Limb (tissue), 2 donors: ENCODE measurements at regions not wholly inside any gene's neighbourhood (a gene's known extent, or its start where the extent isn't known, plus 50 kb on each side); places are given as distances from the start of the nearest gene placed in this dataset.
"Not testable (repeated sequence)": the region's sequence is repeated elsewhere in the genome, so short reads cannot be mapped to it uniquely, and the experiment has no call there.

Source experiments
- DNase-seq, 2 donors: peaks; one replicate each; pipeline ENCODE4 v3.0.0-alpha.2; 2016; ENCODE audit errors: extremely low spot score in 2 of 2

DNA sequence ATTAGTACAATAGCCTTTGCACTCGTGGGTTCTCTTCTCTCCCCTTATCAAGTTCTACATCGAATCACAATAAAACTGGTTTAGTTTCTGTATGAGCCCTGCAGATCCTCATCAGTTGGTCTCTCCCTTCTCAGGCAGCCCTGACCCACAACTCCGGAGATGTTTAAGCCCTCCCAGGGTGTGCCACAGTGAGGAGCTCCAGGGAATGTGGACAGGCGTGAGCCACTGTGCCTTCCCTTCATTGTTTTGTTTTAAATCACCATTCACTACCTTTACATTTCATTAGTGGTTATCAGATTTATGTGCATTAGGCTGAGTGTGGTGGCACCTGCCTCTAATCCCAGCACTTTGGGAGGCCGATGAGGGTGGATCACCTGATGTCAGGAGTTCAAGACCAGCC lies 133.2 kb downstream of the LARP7 start:
- no peak for DNase-seq

DNA sequence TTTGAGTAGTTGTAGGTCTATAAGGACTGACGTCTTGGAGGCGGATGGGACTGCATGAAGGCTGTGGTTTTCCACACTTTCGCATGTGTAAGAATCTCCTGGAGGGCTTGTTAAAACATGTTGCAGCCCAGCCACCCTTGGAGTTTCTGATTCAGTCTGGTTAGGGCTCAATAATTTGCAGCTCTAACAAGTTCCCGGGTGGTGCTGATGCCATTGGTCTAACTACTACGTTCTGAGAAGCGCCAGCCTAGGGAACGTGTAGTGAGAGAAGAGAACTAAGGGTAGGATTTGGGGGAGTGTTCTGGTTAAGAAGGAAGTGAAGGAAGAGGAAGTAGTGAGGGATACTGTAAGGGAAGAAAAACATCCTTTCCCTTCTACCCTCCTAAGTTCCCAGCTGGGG lies 138.9 kb downstream of the LARP7 start:
- DNase-seq, result no peak

DNA sequence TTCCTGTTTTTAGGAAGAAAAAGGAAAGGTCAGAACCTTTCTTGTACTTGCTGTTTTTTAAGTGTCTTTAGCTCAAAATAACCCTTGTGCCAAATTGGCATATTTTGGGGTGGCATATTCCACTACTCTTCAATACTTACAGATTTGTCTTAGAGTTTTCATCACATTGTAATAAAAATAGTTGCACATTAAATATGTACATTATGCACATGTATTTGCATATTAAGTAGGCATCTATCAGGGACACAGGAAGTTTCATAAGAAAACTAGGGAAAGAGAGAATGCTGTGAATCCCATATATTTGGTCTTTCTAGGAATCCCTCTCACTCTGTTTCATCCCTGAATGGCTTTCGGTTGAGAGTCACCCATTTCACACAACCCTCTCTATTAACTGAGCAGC lies 139.6 kb downstream of the LARP7 start:
- DNase-seq, result no peak

DNA sequence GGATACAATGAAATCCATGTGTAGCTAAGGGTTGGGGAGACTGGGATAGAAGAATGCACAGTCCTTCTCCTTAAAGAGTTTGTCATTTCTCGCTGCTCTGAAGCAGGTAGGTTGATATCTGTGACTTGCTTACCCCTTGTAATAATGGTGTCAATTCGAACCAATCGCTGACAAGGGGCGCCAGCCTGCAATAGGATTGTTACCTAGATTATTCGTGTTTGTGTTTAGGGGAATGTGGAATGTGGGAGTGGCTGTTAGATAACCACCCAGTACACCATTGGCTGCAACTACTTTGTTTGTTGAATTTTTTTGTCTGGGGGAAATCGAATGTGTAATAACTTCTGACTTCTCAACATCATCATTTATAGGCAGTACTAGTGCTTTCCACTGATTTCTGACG lies 141.6 kb downstream of the LARP7 start:
- DNase-seq, result no peak

DNA sequence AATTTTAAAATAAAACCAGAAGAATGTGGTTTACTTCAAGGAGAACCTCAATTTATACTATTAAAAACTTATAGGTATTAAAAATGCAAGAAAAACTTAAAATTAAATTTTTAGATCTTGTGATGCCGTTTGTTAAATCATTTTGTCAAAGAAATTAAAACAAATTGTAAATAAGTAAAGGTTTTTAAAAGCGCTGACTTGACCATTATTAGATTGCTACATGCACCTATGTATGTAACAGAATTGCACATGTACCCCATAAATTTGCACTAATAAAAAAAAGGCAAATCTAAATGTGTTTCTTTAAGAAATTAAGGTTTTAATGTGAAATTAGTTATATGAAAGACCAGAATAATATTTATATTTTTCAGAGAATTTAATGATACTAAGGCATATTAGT lies 156.1 kb downstream of the LARP7 start:
- DNase-seq, result no peak

DNA sequence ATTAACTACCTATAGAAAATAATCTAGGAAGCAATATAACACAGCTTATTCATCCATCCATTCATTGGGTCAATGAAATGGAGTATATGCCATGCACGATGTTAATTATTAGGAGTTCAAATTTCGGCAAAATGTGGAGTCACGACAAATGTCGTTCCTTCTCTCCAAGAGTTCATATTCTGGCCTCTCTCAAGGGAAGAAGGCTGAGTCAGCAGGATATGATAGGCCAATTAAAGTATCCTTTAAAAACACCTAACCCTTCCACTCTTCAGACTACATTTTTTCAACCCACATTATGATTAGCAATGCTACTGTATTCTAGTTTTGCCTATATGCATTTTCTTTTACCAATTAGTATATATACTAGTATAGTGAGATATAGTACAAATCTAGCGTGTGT lies 163.1 kb downstream of the LARP7 start:
- DNase-seq, result no peak

DNA sequence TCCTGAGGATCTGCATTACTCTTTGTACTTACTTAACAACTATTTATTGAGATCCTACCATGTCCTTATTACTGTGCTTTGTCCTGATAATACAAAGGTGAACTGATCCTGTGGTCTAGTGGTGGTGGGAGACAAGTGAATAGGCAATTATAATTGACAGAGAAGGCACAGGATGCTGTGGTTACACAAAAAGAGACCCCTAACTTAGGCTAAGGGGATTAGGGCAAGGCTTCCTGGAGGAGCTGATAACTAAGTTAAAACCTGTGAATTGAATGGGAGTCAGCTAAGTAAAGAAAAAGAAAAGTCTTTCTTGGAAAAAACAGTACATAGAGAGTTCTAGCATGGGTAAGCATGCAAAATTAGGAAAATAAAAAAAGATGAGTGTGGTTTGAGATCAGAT lies 164.4 kb downstream of the LARP7 start:
- no peak for DNase-seq

DNA sequence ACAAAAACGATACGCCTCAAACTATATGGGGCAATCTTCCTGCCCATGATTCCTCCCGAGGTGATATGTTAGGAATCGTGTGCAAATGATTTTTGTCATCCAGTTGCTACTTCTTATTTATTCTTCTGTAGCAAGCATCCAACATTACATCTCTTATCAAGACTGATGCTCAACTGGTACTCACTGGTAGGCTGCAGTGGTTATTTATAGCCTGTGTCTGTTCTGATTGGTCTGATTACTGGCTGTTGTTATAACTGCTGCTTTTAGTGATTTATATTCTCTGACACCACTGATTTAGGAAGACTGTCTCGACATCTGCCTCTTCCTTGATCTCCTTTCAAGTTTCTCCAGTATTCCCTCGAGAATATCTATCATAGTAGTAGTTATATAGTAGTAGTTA lies 165.8 kb downstream of the LARP7 start:
- DNase-seq, result no peak

DNA sequence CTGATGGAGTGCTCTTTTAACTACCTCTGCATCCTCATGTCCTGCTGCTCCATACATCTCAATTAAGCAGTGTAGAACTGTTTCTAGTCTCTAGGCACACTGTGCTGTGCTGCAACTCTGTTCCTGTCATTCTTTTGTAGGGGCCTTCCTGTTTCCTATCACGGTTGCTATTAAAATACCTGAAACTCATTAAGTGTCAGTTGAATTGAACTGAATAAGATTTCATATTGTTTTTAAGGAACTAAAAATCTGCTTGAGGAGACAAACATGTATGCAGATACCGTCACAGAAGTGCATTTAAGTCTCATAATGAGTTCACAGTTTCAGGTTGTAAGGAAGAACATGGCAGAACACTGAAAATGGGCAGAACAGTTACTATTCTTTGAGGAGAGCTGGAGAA lies 170.1 kb downstream of the LARP7 start:
- DNase-seq, result no peak

DNA sequence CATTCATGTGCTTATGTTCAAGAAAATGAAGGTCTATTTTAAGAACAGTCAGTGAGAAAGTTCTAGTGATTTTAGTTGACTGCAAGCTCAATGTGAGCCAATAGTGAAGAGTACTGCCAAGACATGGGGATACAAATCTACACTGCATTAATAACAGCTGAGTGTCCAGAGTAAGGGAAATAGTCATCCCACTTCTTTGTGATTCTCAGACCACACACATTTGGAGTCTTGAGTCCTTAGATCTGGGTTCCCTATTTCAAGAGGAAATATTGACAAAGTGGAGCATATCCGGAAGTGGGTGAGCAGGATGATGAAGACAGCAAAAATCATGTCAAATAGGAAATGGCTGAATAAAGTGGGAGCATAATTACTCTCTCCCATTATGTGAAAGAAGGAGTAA lies 171.1 kb downstream of the LARP7 start:
- peak in 1 of 2 donors; percentile 20 for DNase-seq

DNA sequence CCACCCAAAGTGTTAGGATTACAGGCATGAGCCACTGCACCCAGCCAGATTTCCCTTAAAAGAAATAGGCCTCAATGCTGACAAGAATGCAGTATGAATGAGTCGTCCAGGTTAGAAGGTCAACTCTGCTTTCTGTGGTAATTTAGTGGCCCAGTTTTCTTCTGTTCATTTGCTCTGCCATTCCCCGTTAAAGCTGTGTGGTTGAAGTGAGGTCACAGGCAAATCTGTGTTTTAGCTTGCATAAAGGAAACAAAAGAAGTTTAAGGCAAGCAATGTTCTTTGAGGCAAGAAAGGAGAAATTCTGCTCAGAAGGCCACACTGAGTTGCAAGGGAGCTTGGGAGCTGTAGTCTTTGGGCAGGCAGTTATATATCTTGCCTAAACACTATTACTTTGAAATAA lies 176.8 kb downstream of the LARP7 start:
- no peak for DNase-seq

DNA sequence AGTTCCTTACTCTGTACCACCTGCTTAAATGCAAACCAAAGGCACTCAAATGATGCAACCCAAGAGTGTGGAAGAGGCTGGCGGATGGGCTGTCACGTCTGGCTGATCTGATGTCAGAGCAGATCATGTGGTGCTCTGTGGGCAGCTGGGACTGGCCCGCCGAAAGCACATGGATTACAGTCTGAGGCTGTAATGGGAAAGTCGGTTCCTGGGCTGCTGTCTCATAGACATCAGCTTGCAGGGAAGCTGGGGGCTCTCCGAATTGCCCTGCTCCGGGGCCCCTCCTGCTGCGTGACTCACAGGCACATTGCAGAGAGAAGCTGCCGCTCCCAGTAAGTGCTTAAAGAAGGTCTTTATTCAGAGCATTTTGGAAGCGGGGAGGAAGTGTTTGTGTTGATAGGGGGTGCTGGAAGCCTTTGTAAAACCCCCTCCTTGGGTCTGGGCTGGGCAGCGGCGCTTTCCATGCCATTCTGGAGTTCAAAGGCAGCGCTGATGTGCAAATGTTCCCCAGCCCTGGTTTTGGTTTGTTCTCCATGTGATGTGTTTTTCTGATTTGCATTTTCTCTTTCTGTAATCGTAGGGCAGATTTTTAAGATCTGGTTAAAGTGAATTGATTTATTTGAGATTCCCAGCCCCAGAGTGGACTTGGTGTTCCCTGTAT lies 181.1 kb downstream of the LARP7 start:
- peak; percentile 81 for DNase-seq

DNA sequence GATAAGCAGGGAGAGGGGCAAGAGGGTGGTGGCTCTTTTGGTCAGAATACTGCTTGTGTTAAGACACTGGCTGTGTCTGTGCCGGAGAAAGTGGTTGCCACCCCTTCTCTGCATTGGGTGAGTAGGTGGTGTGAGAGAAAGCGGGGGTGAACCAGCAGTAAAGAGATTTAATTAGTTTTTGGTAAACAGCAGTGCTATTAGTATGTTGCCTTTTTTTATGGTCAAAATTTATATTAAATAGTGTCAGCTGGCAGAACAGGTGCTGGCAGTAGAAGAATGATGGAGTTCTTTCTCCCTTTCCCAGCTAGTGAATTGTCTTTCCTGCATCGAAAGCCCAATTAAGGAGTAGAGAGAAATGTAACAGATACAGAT lies 181.6 kb downstream of the LARP7 start:
- DNase-seq, result peak; percentile 15 to 40

DNA sequence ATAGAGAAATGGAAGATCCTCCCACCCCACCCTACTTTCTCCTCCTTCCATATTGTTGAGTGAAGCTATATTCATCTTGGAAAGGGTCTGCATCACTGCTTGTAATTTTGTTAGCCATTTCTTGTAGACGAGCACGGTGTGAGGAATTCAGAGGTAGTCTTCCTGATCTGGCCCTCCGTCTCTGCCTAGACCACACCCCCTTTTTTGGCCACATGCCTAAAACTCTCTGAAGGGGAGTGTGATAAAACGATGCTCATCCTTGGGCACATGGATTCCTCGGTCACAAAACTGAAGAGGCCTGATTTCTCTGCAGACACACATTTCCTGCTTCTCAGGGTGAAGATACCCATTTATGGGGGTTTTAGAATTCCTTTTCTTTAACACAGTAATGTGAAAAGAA lies 182.8 kb downstream of the LARP7 start:
- DNase-seq, result no peak

DNA sequence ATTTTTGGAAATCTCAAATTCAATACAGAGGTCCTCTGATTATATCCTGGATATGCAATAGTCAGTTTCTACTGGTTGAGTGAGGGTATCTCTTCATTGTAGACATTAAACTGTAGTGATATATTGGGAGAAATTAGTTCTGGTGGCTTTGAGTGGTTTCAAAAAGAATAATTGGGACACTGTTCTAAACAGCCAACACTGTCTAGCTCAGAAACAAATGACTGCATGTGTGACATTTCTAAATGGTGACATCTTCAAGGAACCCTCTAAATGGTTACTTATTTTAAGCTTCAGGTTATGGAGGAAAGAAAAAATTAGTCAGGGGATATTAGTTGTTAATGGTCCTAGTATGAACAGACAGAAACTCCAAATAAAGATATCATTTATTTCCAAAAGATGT lies 186.2 kb downstream of the LARP7 start:
- DNase-seq, result no peak

DNA sequence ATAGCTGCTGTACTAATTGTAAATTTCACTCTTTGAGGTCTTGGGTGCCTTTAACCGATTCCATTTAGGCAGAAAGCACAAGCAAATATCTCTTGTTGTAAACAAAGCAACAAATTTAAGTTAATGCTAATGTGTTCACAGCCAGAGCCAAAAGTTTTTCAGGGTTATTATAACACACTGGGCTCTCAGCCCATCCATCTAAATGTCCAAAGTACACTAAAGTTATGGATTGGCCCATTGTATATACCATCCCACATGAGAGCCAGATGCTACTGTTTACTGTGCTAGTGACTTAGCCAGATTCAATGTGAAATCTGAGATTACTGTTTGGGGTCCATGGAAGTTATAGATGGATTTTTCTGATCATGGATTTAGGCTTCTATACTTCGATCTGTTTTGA lies 186.7 kb downstream of the LARP7 start:
- peak in 1 of 2 donors; percentile 16 for DNase-seq

DNA sequence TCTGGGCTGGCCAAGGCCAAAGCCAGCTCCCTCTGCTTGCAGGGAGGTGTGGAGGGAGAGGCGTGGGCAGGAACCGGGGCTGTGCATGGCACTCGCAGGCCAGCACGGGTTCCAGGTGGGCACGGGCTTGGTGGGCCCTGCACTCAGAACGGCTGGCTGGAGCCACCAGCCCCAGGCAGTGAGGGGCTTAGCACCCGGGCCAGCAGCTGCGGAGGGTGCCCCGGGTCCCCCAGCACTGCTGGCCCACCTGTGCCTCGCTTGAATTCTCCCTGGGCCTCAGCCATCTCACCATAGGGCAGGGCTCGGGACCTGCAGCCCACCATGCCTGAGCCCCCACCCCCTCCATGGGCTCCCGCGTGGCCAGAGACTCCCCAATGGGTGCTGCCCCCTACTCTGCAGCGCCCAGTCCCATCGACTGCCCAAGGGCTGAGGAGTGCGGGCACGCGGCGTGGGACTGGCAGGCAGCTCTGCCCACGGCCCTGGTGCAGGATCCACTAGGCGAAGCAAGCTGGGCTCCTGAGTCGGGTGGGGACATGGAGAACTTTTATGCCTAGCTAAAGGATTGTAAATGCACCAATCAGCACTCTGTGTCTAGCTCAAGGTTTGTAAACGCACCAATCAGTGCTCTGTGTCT lies 193.9 kb downstream of the LARP7 start:
- DNase-seq, result no peak

DNA sequence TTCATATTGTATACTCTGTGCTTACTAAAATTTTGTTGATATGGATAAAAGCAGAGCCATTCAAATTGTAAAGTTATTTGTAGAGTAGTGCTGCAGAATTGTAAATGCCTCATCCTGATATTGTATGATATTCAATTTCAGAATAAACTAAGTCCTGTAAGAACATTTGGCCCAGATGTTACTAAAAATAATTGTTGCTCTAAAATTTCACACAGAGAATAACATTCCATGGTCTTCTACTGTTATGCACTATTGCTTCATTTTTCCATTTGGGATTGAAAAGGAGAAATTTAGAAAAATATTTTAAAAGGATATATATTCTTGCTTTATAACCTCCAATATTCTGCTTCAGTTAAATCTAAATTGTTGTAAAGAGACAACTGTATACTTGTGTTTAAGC lies 195.6 kb downstream of the LARP7 start:
- DNase-seq, result no peak

DNA sequence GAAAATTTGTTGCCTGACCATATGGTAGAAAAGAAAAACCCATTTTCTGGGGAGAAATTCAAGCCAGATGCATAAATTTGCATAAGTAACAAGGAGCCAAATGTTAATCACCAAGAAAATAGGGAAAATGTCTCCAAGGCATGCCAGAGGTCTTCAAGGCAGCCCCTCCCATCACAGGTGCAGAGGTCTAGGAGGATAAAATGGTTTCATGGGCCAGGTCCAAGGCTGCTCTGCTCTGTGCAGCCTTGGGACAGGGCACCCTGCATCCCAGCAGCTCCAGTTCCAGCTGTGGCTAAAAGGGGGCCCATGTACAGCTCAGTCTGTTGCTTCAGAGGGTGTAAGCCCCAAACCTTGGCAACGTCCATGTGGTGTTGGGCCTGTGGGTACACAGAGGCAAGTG lies 200.0 kb downstream of the LARP7 start:
- DNase-seq, result no peak

DNA sequence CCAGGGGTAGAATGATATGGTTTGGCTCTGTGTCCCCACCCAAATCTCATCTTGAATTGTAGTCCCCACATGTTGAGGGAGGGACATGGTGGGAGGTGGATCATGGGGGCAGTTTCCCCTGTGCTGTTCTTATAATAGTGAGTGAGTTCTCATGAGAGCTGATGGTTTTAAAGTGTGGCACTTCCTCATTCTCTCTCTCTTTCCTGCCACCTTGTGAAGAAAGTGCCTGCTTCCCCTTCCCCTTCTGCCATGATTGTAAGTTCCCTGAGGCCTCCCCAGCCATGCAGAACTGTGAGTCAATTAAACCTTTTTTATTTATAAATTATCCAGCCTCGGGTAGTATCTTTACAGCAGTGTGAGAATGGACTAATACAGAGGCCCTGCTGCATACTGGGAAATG lies 201.1 kb downstream of the LARP7 start:
- not testable (repeated sequence) for DNase-seq

DNA sequence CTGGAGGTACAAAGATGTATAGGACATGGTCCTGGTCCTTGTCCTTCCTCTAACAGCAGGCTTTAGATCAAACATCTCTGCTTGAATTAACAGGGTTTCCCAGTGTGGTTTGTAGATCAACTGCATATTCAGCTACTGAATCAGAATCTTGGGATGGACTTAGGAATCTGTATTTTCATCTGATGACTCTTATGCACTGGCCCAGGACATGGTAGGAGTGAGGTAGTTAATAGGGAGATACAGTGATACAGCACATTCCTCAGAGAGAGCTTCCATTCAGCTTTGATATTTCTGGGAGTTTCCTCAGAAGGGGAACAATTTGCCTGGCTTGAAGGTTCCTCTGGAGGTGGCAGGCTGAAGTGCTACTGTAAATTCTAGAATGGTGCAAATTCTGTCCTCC lies 203.1 kb downstream of the LARP7 start:
- DNase-seq, result no peak

DNA sequence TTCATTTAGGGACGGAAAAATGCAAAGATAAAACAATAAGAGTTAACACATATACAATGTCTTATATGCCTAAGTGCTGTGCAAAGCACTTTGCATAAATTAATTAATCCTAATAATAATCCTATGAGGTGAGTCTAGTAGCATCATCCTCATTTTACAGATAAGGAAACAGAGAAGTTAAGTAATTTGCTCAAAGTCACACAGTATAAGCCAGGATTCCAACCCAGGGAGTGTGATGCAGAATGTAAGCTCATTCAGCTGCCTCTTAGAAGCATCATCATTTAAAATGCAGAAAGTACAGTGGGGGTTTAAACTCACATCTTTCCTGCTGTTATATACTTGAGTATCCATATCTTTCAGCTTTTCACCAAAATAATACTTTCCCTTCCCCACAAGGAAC lies 203.7 kb downstream of the LARP7 start:
- DNase-seq, result no peak

DNA sequence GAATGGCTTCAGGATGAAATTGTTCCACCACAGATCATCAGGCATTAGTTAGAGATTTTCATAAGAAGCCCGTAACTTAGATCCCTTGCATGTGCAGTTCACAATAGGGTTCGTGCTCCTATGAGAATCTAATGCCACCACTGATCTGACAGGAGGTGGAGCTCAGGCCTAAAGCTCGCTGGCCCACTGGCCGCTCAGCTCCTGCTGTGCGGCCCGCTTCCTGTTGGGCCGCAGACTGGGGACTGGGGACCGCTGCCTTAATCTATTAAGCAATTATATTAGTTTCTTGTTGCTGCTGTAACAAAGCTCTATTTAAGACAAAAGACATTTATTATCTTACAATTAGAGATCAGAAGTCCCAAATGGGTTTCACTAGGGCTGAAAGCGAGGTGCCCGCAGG lies 205.6 kb downstream of the LARP7 start:
- no peak for DNase-seq

DNA sequence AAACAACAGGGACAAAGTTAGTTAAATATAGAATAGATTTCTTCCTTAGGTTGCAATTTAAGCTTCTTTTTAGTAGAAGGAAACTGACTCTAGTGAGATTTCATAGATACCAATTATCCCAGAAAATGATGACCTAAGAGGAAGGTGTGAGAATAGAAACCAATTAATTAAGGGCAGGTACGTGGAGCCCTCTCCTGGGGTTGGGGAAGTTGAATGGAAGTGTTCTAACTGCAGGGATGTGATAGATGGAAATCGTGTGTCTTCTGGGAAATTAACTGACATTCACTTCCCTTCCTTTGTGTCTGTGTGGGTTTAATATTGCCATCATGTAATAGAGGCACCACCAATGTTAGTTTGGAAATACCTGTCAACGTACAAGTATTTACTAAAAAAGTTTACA lies 204.1 kb upstream of the ANK2 start:
- no peak for DNase-seq
